Smooth muscle cell (in vitro differentiated cells): ENCODE measurements at regions not wholly inside any gene's neighbourhood (a gene's known extent, or its start where the extent isn't known, plus 50 kb on each side); places are given as distances from the start of the nearest gene placed in this dataset.

ENCODE experiments used
- DNase-seq: peaks from one replicate; lab custom pipeline; 2025; ENCODE audit not compliant: unreplicated experiment; lab: John Stamatoyannopoulos, UW
- H2AFZ ChIP-seq: fragments of 200-600 bp; sonication (generic); 2 replicates; pipeline ENCODE4 v1.6.0; 2016; ENCODE audit warnings: antibody characterized with exemption, low read depth, mild to moderate bottlenecking
- H3F3A ChIP-seq: fragments of 200-600 bp; sonication (generic); 2 replicates; pipeline ENCODE4 v1.6.0; 2017; ENCODE audit warnings: antibody characterized with exemption, low read depth
- H3K27ac ChIP-seq: fragments of 200-600 bp; sonication (generic); 2 replicates; pipeline ENCODE4 v1.5.1; 2016; ENCODE audit warnings: low read depth, mild to moderate bottlenecking
- H3K27me3 ChIP-seq: fragments of 200-600 bp; sonication (generic); 2 replicates; pipeline ENCODE4 v1.6.1; 2016; ENCODE audit warnings: low read depth, mild to moderate bottlenecking
- H3K36me3 ChIP-seq: fragments of 200-600 bp; sonication (generic); 2 replicates; pipeline ENCODE4 v1.5.1; 2016; ENCODE audit warnings: low read depth
- H3K4me1 ChIP-seq: fragments of 200-600 bp; sonication (generic); 2 replicates; pipeline ENCODE4 v1.5.1; 2016; ENCODE audit warnings: low read depth
- H3K4me2 ChIP-seq: fragments of 200-600 bp; sonication (generic); 2 replicates; pipeline ENCODE4 v1.6.0; 2016; ENCODE audit warnings: mild to moderate bottlenecking
- H3K4me3 ChIP-seq: fragments of 200-600 bp; sonication (generic); 2 replicates; pipeline ENCODE4 v1.5.1; 2016; ENCODE audit warnings: mild to moderate bottlenecking
- H3K79me2 ChIP-seq: fragments of 200-600 bp; sonication (generic); 2 replicates; pipeline ENCODE4 v1.6.0; 2016; ENCODE audit warnings: low read depth, mild to moderate bottlenecking
- H3K9ac ChIP-seq: fragments of 200-600 bp; sonication (generic); 2 replicates; pipeline ENCODE4 v1.6.0; 2016; ENCODE audit warnings: low read depth
- H3K9me3 ChIP-seq: fragments of 200-600 bp; sonication (generic); replicated peaks from 2 replicates; pipeline ENCODE4 v1.5.1; 2016; ENCODE audit warnings: low read depth
- H4K20me1 ChIP-seq: fragments of 200-600 bp; sonication (generic); 2 replicates; pipeline ENCODE4 v1.6.0; 2016; ENCODE audit warnings: low read depth
- CTCF ChIP-seq: fragments of 200-600 bp; sonication (generic); IDR thresholded peaks from 2 replicates; pipeline ENCODE4 v1.5.1; 2017; ENCODE audit warnings: borderline replicate concordance, mild to moderate bottlenecking, antibody characterized with exemption; ENCODE audit not compliant: insufficient read depth, poor library complexity, severe bottlenecking
- whole genome bisulfite sequencing: methylation state at CpG from one replicate; pipeline ENCODE4 v1.1.7; 2016; ENCODE audit warnings: low lambda C conversion rate; 5-methylcytosine and 5-hydroxymethylcytosine counted together

- no peaks in the 10 kb centered on the region for H3K36me3 ChIP-seq
- H3K4me3 ChIP-seq = no peak overlapping the region
- H3F3A ChIP-seq = no peaks in the 10 kb centered on the region
- H3K9me3 ChIP-seq = no peaks in the 10 kb centered on the region
- H3K9ac ChIP-seq = no peak overlapping the region
- no peak for TF ChIP-seq CTCF
- no peaks in the 10 kb centered on the region for H4K20me1 ChIP-seq
- peak overlapping the region; percentile 29 for H2AFZ ChIP-seq
- H3K79me2 ChIP-seq = no peaks in the 10 kb centered on the region
- no peaks in the 10 kb centered on the region for H3K4me1 ChIP-seq
- no peak overlapping the region for H3K4me2 ChIP-seq
- DNase-seq = no peak
- peaks cover 3% of the 10 kb centered on the region for H3K27me3 ChIP-seq
- no peak overlapping the region for H3K27ac ChIP-seq
Observed at GRCh38 chr18:1483385-1483784, 578.7 kb downstream of the ADCYAP1 start.

GRCh38 chr18:1487457-1487856, 582.8 kb downstream of the ADCYAP1 start:
- DNase-seq = no peak
- Histone ChIP-seq H4K20me1 (no peaks in the 10 kb centered on the region), H3K79me2 (no peaks in the 10 kb centered on the region), H3K4me3 (no peak overlapping the region), H2AFZ (no peak overlapping the region), H3K4me2 (no peak overlapping the region), H3K27me3 (peaks cover 3% of the 10 kb centered on the region), H3F3A (no peaks in the 10 kb centered on the region), H3K27ac (no peak overlapping the region), H3K36me3 (no peaks in the 10 kb centered on the region), H3K4me1 (no peaks in the 10 kb centered on the region), H3K9me3 (no peaks in the 10 kb centered on the region), H3K9ac (no peak overlapping the region)
- 87% methylated on average over 2 of the region's 2 CpGs for WGBS
- TF ChIP-seq CTCF = no peak

GRCh38 chr18:1488394-1488793, 583.7 kb downstream of the ADCYAP1 start:
- Histone ChIP-seq H3K4me3 (no peak overlapping the region), H3F3A (no peaks in the 10 kb centered on the region), H3K27ac (no peak overlapping the region), H3K4me1 (no peaks in the 10 kb centered on the region), H3K27me3 (peaks cover 3% of the 10 kb centered on the region), H4K20me1 (no peaks in the 10 kb centered on the region), H3K9me3 (no peaks in the 10 kb centered on the region), H3K4me2 (no peak overlapping the region), H3K36me3 (no peaks in the 10 kb centered on the region), H2AFZ (no peak overlapping the region), H3K79me2 (no peaks in the 10 kb centered on the region), H3K9ac (no peak overlapping the region)
- no peak for TF ChIP-seq CTCF
- 78% methylated on average over 4 of the region's 4 CpGs for WGBS
- DNase-seq = no peak

- Histone ChIP-seq H2AFZ (no peak overlapping the region), H3K27ac (no peak overlapping the region), H3K4me2 (no peak overlapping the region), H3K36me3 (no peaks in the 10 kb centered on the region), H4K20me1 (no peaks in the 10 kb centered on the region), H3K4me1 (no peaks in the 10 kb centered on the region), H3K9ac (no peak overlapping the region), H3K27me3 (peaks cover 3% of the 10 kb centered on the region), H3F3A (no peaks in the 10 kb centered on the region), H3K9me3 (no peaks in the 10 kb centered on the region), H3K4me3 (no peak overlapping the region), H3K79me2 (no peaks in the 10 kb centered on the region)
- WGBS = 93% methylated on average over 1 of the region's 1 CpG
- no peak for TF ChIP-seq CTCF
- no peak for DNase-seq
Observed at GRCh38 chr18:1488957-1489356, 584.3 kb downstream of the ADCYAP1 start.
